Brain pericyte (primary cell): ENCODE measurements at regions not wholly inside any gene's neighbourhood (a gene's known extent, or its start where the extent isn't known, plus 50 kb on each side); places are given as distances from the start of the nearest gene placed in this dataset.

Experiments used
- DNase-seq: peaks from one replicate; pipeline ENCODE4 v3.0.0-alpha.2; 2012; ENCODE audit warnings: low read depth, low spot score

DNA sequence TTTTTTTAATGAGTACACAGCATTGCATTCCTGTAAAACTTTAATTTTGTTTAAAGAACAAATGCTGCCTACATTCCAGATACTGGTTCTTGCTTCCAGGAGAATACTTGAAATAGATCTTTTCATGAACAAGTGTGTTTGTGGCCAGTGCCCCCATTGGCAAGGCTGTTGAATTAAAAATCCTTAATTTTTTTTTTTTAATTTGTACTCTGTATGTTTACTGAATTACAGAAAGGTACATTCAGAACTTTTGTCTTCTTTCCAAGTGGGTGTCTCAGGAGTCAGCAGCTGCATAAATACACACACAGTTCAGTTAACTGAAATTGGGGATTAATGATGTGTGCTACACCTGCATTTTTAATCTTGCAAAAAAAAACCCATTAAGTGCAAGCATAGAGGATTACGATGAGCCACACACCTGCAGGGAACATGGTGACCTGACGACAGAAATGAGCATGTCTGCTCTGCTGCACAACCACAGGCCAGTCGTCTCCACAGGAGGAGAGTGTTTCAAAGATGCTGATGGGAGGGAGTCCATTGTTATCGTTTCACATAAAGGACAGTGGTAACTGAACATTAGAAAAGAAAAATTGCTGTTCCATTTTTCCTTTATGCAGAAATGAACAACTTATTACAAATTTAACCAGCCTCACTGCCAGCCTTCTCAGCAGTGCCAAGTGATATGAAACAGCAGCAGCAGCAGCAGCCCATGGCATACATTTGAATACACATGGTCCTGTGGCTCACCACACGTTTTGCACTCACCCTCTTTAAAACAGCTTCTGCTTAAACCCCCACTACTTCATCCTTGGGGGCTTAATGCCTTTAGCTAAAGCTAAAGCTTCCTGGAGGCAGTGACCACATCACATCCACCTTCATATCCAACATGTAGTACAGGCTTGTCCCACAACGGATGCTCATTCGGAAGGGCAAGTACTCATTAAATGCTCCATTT lies 72.3 kb upstream of the RFC3 start:
- DNase-seq: no peak

DNA sequence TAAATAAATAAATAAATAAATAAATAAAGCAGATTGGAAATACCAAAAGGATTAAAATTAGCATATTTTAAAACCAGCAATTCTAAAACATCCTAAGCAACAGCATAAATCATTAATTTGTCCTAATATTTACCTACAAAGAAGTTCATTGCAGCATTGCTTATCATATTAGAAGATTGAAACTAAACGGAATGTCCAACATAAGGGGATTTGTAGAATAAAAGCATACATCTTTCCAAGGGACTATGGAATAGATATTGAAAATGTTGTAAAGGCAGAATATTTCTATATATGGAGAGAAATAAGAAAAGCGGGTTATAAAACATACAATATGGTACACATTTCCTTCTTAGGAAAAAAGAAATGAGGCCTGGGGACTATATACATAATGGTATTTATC lies 71.1 kb upstream of the RFC3 start:
- no peak for DNase-seq

DNA sequence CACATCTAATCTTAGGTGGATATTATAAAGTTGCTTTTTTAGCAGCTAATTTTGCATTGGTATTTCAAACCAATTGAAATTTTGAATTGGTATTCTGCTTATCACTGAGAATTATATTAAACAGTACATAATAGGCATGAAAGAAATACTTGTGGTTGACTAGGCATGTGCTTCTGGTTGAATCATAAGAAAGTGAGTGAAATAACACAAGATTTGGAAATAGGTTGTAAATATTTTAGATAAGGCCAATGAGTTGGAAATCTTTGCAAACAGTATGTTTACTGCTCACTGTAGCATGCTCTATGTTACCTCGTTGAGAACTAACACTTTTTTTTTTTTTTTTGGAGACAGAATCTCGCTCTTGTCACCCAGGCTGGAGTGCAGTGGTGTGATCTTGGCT lies 66.8 kb upstream of the RFC3 start:
- DNase-seq: no peak

DNA sequence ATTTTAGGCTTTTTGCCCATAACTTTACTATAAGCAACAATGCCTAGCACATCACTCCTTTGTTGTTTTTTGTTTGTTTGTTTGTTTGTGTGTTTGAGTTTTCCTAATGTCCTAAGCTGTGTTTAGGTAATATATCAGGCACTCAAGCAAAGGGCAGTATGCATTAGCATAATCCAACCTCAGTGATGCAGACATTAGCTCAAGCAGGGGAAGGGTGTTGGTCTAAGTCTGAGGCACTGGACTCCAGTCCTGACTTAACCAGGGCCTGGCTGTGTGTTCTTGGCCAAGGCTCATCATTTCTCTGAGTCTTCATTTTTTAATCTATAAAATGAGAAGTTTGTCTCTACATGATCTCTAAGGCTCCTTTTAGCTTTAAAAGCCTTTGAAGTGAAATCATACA lies 65.9 kb upstream of the RFC3 start:
- no peak for DNase-seq

DNA sequence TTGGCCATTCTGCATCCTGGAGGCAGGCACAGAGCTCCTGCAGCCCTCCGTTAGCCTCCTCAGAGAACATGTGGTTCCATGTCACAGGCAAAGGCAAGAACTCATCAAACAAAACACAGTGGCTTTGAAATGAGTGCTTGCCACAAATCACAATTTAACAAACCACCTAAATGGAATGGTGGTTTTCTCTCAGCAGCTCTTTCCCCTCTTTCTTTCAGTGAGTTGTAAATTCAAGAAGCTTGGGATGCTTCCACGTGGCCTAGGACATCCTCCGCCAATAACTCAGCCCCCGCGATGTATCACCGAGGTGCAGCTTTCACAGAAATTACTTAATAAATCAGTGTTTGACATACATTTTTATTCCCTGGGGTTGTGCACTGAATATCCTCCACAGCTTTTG lies 65.4 kb upstream of the RFC3 start:
- no peak for DNase-seq

DNA sequence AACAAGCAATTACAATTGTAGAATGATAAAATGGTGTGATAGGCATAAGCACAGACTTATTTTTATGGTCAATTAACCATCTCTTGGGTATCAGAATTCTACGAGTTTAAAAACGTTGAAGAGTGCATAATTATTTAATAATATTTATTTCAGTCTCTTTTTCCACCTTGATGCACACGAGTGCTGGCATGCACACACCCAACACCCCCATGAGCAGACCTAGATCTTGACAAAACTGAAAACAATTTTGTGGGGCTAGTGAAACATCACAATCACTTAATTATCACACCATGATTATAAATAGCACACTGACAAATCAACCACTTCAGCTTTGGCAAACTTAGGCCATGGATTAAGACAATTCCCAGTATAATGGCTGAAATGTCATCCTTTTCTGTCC lies 61.0 kb upstream of the RFC3 start:
- no peak for DNase-seq

DNA sequence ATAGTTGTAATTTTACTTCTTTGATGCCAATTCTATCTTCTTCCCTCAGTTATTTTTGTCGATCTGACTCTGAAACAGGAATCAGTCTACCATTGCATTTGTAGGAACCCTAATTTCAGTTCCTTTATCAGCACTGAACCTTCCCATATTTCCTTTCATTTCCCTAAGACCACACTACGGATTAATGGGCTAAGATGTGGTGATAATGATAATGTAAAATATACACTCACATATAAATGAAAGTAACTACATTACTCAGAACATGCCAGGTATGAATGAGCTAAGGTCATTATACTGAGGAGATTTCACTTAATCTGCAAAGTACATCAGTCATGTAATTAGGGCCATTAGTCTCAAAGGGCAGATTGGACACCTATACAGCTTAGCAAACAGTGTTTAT lies 60.2 kb upstream of the RFC3 start:
- DNase-seq: no peak

DNA sequence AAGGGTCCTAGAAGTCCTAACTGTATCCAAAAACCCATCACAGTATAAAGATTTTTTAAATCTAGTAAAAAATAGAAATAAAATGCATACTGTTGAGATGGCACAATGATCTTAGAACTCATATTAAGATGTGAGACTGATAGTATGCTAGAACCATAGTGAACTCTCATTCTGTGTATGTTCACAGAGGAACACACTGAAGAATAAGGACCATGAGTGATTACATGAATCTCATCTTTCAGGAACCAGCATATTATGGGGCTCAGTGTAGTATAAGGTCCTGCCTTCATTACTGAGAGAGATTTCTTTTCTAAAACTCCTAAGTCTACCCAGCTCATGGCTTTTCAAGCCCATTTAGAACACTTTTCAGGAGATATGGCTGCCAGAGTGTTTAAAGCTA lies 59.8 kb upstream of the RFC3 start:
- no peak for DNase-seq

DNA sequence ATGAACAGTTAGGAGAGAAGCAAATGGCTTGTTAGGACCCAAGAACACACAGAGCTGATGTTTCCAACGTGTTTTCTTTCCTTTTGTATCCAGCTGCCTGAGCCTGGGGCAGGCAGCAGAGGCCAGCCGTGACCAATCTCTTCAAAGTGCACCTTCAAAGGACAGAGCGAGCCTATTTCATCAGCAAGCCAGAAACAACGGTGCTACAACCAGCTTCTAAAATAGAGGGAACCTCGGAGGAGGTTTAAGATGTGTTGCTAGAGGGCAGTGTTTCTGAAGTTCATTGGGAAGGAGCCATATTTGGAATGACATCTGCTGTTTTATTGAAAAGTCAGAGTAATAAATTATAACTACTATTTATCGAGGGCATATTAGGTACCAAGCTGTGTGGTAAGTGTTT lies 56.2 kb upstream of the RFC3 start:
- no peak for DNase-seq

DNA sequence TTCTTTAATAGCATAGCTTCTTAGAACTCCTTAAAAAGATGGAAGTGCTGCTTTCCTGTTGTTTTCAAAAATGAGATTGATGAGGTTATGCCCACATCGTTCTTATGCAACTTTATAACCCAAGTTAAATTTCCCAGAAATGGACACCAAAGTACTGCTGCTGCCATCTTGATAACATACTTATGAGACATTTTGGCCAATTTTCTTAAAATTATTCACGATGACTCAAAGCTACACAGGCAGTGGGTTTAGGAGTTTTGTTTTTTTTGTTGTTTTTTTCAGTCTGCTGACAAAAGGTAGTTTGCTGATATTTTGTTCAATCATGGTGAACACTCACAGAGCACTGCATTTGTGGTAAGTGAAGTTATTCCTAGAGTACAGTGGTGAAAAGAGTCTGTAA lies 54.9 kb upstream of the RFC3 start:
- DNase-seq: no peak

DNA sequence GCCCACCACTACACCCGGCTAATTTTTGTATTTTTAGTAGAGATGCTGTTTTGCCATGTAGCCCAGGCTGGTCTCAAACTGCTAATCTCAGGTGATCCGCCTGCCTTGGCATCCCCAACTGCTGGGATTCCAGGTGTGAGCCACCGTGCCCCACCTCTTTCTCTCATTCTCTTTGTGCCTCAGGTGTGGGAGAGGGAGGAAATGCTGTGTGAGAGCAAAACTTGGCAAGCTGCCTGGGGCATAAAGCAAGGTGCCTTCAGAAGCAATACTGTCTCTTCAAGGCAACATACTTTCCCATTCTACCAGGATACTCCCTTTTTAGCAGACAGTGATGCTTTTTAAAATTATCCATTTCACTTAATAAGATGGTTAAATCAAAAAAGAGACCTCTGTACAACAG lies 53.2 kb upstream of the RFC3 start:
- DNase-seq: no peak

DNA sequence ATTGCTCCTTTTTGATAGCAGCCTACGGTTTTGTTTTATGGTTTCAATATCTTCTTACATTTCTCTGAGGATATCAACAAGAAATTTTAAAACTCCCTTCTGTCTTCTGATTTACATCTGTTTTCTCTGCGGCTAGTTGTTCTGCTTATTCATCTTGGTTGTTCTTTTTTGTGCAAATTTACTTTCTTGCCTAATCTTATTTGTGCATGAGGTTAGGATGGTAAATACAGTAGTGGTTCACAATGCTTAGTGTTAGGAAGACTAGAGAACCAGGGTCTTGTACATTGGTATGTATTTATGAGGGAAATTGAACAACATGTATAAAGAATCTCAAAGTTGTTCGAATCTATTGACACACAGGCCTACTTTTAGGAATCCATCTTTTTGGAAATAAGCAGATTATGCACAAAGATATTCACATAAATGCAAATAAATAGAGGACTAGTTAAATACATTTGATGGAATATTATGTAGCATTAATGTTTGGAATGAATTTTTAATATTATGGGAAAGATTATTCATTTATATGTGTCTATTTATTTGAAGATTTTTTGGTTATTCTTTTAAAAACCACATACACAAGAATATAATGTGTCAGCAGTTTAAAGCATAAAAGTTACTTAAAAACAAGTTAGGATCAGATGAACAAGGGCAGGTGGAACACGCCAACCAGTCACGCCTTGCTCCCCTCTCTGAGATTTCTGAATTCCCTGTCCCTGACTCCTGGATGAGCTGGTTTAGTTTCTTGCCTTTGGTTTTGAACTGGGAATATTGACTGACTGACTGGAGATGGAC lies 51.4 kb upstream of the RFC3 start:
- DNase-seq: no peak

DNA sequence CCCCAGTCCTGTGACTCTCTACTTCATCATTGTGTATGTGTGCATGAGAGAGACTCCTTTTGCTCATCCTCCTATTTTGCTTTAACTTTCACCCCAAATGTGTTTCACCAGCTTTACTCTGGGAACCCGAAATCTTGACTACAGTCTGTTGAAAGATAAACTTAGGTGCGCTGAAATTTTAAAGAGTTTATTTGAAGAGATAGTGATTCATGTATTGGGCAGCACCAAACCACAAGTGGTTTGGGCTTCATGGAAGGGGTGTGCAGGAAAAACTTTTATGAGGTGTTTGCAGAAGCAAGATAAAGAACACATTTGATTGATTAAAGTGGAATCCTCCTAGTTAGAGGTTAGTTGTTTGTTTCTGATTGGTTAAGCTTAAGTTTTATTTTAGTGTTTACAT lies 50.8 kb upstream of the RFC3 start:
- DNase-seq: no peak
